ENCODE measurements at regions not wholly inside any gene's neighbourhood (a gene's known extent, or its start where the extent isn't known, plus 50 kb on each side); places are given as distances from the start of the nearest gene placed in this dataset.

- Mint-ChIP-seq H3K36me3 (ENCODE audit: insufficient read depth, unreplicated experiment) (no peaks in the 10 kb centered on the region), H3K9me3 (ENCODE audit: unreplicated experiment) (no peaks in the 10 kb centered on the region), H3K27ac (ENCODE audit: unreplicated experiment) (no peak overlapping the region), H3K4me1 (ENCODE audit: low read depth, unreplicated experiment) (peaks cover 8% of the 10 kb centered on the region), H3K4me3 (ENCODE audit: unreplicated experiment) (no peak overlapping the region), H3K27me3 (ENCODE audit: insufficient read depth, unreplicated experiment) (no peaks in the 10 kb centered on the region)
- H3K36me3 ChIP-seq (ENCODE audit: control insufficient read depth, insufficient read depth, low read length) = no peaks in the 10 kb centered on the region
- TF ChIP-seq CTCF (IDR thresholded peaks at IDR 0.05; ENCODE audit: insufficient read depth in 1 of 2, low read depth in 1 of 2, low read length in 1 of 2, severe bottlenecking in 1 of 2, unreplicated experiment in 1 of 2) = no peak
- no TSS peak for BruUV-seq (replicated peaks)
- POLR2A ChIA-PET = no interaction called here
- CTCF ChIA-PET = interaction anchor here (1.8 to 2.2 kb wide), 2 partner anchors 59 to 226 kb away, joined by 11 to 14 read pairs; no protein-coding TSS in a partner anchor
- no peaks in the 10 kb centered on the region for H3K9me3 ChIP-seq
- no peak for DNase-seq
- H3K4me3 ChIP-seq (ENCODE audit: low read depth, low read length) = no peak overlapping the region
- H3K4me1 ChIP-seq = peaks cover 13% of the 10 kb centered on the region
- no peaks in the 10 kb centered on the region for H3K27me3 ChIP-seq (replicated peaks; ENCODE audit: control insufficient read depth, insufficient read depth, low read length)
- intact Hi-C loops (cut with micrococcal nuclease; ENCODE audit: unreplicated experiment) = loop anchor here (1.0 to 10.0 kb wide), 6 partner anchors 45 to 388 kb away; no protein-coding TSS in a partner anchor
Observed at GRCh38 chr11:19552656-19553260, 159.9 kb upstream of the NAV2 start.

GRCh38 chr11:19552161-19552560 lies 160.5 kb upstream of the NAV2 start:
- no peak overlapping the region for H3K4me3 Mint-ChIP-seq (ENCODE audit: unreplicated experiment)
- H3K9me3 ChIP-seq = no peaks in the 10 kb centered on the region
- DNase-seq = no peak
- H3K27me3 ChIP-seq (replicated peaks; ENCODE audit: control insufficient read depth, insufficient read depth, low read length) = no peaks in the 10 kb centered on the region
- H3K36me3 Mint-ChIP-seq (ENCODE audit: insufficient read depth, unreplicated experiment) = no peaks in the 10 kb centered on the region
- H3K36me3 ChIP-seq (ENCODE audit: control insufficient read depth, insufficient read depth, low read length) = no peaks in the 10 kb centered on the region
- intact Hi-C loops (cut with micrococcal nuclease; ENCODE audit: unreplicated experiment) = loop anchor here (5.0 to 10.0 kb wide), 2 partner anchors 45 to 387 kb away; no protein-coding TSS in a partner anchor
- H3K27ac Mint-ChIP-seq (ENCODE audit: unreplicated experiment) = no peak overlapping the region
- TF ChIP-seq CTCF (IDR thresholded peaks at IDR 0.05; ENCODE audit: insufficient read depth in 1 of 2, low read depth in 1 of 2, low read length in 1 of 2, severe bottlenecking in 1 of 2, unreplicated experiment in 1 of 2) = no peak
- CTCF ChIA-PET = interaction anchor here (1.8 to 2.2 kb wide), 2 partner anchors 59 to 226 kb away, joined by 11 to 14 read pairs; no protein-coding TSS in a partner anchor
- POLR2A ChIA-PET = no interaction called here
- H3K27me3 Mint-ChIP-seq (ENCODE audit: insufficient read depth, unreplicated experiment) = no peaks in the 10 kb centered on the region
- peaks cover 8% of the 10 kb centered on the region for H3K4me1 Mint-ChIP-seq (ENCODE audit: low read depth, unreplicated experiment)
- no TSS peak for BruUV-seq (replicated peaks)
- H3K4me1 ChIP-seq = peaks cover 13% of the 10 kb centered on the region
- no peaks in the 10 kb centered on the region for H3K9me3 Mint-ChIP-seq (ENCODE audit: unreplicated experiment)
- H3K4me3 ChIP-seq (ENCODE audit: low read depth, low read length) = no peak overlapping the region

- no peak for DNase-seq
- Mint-ChIP-seq H3K27me3 (ENCODE audit: insufficient read depth, unreplicated experiment) (no peaks in the 10 kb centered on the region), H3K36me3 (ENCODE audit: insufficient read depth, unreplicated experiment) (no peaks in the 10 kb centered on the region), H3K4me3 (ENCODE audit: unreplicated experiment) (no peak overlapping the region), H3K27ac (ENCODE audit: unreplicated experiment) (no peak overlapping the region), H3K9me3 (ENCODE audit: unreplicated experiment) (no peaks in the 10 kb centered on the region), H3K4me1 (ENCODE audit: low read depth, unreplicated experiment) (peaks cover 8% of the 10 kb centered on the region)
- no TSS peak for BruUV-seq (replicated peaks)
- no peak overlapping the region for H3K4me3 ChIP-seq (ENCODE audit: low read depth, low read length)
- POLR2A ChIA-PET = no interaction called here
- no peaks in the 10 kb centered on the region for H3K9me3 ChIP-seq
- no peak for TF ChIP-seq CTCF (IDR thresholded peaks at IDR 0.05; ENCODE audit: insufficient read depth in 1 of 2, low read depth in 1 of 2, low read length in 1 of 2, severe bottlenecking in 1 of 2, unreplicated experiment in 1 of 2)
- H3K27me3 ChIP-seq (replicated peaks; ENCODE audit: control insufficient read depth, insufficient read depth, low read length) = no peaks in the 10 kb centered on the region
- H3K4me1 ChIP-seq = peaks cover 13% of the 10 kb centered on the region
- CTCF ChIA-PET = no interaction called here
- intact Hi-C loops (cut with micrococcal nuclease; ENCODE audit: unreplicated experiment) = loop anchor here (5.0 to 10.0 kb wide), 2 partner anchors 44 to 387 kb away; no protein-coding TSS in a partner anchor
- no peaks in the 10 kb centered on the region for H3K36me3 ChIP-seq (ENCODE audit: control insufficient read depth, insufficient read depth, low read length)
Observed at GRCh38 chr11:19551457-19551856, 161.2 kb upstream of the NAV2 start.

All from Caco-2 (cell line).